Cerebellar nuclear complex (tissue), 1 donor: ENCODE measurements at regions not wholly inside any gene's neighbourhood (a gene's known extent, or its start where the extent isn't known, plus 50 kb on each side); places are given as distances from the start of the nearest gene placed in this dataset.

Experiments
- DNase-seq, 2 experiments: peaks; one replicate each; lab custom pipeline; 2025; lab: John Stamatoyannopoulos, UW

DNA sequence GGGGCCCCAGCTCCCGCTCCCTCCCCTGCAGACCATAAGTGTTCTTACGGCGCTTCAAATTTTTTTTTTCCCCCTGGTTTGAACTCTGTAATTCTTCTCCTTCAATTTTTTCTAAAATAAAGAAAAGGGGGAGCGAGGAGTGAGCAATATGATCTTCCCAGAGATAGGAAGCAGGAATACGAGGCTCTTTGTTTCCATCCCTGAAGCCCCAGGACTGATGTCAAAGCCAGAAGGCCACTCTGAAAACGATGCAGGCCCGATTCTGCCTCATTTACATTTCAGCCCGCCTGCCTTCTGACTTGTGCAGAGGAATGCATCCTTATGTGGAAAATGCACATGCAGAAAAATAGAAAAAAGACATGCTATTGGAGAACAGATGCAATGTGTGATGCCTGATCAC is 401.5 kb upstream of the MKI67 start:
- DNase-seq = no peak

DNA sequence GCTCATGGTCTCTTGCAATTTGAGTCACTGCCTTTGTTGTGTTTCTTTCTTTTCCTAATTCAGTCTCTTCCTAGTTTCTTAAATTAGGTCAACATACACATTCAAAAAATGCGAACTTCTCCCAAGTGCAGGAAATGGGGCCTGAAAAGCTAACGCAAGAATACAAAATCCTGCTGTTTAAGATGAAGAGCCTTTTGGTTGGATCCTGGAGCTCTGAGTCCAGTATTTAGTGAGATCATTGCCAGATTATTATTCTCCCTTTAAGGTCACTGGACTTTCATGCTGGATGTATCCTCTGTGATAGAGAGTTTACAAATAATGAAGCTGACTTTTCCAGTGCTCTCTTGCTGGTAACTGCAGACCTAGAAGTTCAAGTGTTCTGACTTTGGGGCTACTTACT is 401.9 kb upstream of the MKI67 start:
- DNase-seq = no peak

DNA sequence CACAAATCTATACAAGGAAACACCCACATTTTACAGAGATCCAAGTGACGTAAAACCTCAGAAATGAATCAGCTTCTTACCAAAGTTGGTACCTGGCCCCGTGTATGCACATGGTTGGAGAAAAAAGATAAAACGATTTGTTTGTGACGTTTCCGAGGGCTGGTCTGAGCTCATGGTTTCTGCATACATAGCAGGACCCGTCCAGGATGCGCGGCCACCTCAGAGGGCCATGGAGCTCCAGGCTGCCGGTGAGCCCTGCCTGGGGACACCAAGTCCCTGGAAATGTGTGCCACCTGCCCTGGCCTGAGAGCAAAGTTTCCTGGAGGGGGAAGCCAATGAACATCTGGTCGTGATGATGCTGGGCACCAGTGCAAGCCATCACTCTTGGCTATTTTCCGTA is 402.6 kb upstream of the MKI67 start:
- no peak for DNase-seq

DNA sequence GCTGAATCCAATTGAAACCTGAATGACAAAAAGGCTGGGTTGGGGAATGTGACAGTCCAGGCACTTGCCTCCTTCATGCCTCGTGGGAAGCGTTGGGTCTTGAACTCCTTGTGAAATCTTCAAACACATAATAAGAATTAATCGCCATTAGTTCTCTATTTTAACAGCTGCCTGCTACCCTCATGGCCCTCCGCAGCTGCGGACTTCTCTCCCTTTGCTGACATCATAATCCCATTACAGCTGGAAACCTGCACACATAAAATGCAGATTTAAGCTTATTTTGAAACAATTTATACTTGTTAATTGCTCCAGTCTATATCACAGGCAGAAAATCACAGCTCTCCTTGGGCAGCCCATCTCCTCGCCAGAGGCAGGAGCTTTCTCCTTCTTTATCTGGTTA is 403.0 kb upstream of the MKI67 start:
- no peak for DNase-seq

DNA sequence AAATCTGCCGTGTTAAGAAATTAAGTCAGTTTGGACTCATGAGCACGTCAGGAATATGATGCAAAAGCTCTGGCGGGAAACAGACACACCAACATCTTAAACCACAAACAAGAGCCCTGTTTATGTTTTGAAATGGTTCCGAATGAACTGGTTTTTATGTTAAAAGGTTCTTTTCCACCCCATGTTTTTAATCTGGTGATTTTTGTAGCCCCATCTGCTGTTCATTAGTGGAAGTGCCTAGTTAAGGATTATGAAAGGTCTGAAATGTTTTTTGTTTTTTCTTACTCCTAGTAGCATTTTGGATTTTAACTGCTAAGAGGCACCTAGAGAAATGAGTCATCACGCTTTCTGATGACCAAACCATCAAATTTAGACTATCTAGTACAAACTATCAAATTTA is 404.1 kb upstream of the MKI67 start:
- DNase-seq = no peak

DNA sequence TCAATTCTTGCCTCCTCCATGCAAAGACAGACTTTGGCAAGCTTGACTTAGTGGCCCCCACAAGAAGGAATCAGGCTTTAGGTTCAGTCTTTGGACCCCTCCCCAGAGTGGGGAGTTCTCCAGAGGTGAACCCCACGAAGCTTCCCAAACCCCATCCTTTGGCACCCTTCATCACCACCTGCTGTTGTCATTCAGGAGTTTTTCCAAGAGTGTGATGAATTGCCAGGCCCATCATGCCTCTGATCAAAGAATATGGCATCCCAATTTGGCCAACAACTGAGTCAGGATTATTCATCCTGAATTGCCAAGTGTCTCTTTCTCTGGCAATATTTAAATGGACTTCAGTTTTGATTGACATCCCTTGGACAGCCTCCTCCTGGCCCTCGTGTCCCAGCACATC is 404.7 kb upstream of the MKI67 start:
- no peak for DNase-seq

DNA sequence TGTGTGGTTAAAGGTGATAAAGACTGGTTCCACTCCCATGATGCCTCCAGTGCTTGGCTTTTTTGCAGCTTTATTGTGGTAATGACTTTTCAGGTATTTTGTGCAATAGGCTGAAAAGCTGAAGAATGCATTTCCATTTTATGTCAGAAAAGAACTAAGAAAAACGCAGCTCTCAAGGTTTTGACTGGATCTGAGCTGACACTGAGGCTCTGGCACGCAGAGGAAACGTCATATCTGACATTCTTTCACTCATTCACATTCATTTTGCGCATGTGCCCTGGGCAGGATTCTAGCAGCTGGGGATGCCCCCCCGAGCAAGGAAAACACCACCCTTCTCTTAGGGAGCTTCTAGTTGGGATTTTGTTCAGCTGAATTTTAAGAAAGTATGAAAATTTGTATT is 408.5 kb upstream of the MKI67 start:
- DNase-seq = no peak

DNA sequence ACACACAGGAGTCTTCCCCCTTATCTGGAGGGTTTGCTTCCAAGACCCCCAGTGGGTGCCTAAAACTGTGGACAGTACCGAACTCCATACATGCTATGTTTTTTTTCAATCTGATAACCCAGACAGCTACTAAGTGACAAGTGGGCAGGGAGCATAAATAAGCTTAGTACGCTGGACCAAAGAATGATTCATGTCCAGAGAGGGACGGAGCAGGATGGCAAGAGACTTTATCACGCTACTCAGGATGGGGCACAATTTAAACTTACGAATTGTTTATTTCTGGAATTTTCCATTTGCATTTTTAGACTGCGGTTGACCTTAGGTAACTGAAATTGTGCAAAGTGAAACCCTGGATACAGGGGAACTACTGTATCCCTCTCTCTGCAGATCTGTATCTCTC is 410.0 kb upstream of the MKI67 start:
- no peak for DNase-seq

DNA sequence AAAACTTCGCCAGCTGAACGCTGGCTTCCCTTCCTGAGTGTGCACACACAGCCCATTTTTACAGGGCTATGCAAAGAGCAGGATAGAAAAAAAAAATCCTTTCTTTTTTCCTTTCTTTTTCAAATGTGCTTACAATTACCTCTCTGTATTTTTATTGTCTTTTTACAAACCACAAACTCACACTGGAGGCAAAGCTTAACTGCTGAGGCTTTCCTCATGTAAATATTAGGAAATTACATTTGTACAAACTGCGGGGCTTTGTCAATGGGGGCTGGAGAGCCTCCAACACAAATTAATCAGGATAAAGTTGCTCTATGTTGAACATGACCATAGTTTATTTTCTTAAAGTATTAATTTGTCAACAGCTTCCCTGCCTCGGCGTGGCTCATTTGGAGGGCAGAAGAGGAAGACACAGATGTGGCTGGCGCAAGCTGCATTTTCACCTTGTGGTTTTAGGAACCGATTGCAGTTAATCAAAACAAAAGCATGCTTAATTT is 411.7 kb upstream of the MKI67 start:
- DNase-seq = no peak

DNA sequence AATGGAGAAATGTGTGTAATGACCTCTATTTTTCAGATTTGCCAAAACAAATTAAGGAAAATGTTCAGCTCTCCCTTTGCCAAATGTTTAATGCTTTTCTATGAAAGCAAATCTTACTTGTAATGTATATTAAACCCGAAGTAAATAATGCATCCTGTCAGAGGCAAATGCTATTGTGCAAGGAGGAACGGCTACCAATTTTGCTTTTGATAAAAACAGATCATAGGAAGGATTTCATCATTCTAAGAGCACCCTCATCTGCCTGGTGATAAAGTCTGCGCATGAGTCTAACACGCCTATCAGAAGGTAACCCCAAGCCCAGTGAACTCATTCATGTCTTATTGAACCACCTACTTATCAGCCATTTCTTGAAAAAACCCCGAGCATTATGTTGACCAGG is 412.4 kb upstream of the MKI67 start:
- DNase-seq = no peak

DNA sequence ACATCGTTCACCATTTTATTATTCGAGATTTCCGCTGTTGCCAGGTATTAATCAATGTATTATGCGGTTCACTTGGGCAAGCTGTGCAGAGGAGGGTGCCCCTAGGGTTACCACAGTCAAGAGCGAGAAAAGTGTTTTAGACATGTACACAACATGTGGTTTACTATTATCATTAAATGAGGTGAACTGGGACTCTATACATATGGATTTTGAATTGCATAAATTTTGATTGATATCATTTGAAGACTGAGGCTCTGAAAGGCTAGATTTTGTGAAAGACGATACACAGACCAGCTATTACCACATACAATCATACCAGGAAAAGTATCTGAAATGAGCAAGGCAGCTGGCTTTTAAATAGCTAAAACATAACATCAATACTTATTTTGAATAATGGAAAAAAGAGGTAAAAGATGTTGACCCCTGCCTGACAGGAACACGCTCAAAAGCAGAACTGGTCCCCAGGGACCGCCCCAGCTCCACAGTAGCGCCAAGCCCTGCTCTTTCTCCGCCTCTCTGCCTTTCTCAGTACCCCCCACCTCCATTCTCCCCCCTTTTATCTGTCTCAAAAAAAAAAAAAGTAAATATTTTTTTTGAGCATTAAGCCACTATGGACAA is 413.4 kb upstream of the MKI67 start:
- no peak for DNase-seq

DNA sequence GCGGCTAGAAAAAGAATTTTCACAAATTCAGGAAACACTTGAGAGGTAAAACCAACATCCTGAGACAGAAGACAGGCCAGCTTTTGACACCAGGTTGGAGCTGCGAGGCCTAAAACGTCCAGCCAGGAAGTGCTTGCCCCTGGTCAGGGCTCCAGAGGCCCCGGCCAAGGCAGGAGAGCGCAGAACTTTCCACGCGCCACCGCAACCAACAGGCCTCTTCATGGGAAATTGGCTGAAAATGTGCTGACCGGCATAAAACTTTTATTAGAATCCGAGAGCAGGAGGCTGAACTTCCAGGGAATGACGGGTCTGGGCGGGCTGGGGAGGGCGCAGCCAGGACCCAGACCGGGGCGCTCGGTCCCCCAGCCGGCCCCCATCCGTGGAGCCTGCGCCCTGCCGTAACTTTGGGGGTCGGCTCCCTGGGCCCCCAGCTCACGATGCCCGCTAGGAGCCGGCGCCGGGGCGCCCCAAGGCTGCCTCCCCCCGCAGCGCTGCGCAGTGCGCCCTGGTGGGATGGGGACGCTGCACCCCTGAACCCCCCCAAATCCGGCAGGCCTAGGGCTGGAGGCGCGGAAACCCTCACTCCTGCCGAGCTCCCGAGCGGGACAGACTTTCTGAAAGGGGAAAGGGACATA is 414.0 kb upstream of the MKI67 start:
- no peak for DNase-seq

DNA sequence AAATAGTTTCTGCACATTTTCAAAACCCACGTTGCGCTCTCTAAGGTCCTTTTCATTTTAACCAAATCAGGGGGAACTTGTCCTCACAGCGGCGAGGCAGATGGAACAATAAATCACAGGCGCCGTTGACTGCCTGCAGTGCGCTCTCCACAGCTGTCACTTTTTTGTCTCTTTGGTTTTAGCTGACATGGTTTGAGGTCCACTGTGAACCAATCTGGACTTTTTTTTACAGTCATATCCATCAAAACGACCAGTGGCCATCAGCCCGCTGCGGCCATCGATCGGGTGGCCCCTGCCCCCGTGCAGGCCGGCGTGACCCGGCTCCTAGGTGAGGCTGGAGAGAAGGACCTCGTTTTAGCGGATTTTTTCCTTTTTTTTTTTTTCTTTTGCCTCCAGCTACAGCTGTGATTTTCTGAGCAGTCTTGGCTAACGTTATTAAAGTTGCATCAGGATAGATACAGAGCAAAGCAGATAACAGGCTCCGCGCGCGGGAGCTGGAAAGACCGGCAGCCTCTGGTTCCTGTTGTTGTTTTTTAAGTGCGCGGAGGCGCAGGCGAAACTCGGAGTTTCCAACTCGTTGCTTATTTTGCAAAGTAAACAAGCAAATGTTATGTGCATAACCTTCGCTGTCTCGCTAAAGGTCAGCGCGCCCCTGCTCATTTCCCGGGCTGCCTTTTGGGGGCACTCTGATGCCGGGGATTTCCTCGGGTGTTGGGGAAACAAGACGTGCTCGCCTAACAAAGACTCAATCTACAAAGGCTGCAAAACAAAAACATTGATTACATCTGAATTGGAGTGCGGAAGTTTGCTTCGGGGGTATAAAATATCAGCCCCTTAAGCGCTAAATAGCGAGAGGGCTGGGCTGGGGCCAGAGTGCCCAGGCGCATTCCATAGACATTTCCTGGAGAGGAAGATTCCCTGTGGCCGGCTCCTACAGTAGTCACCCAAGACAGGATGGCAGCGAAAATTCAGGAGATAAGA is 414.8 kb upstream of the MKI67 start:
- no peak for DNase-seq

DNA sequence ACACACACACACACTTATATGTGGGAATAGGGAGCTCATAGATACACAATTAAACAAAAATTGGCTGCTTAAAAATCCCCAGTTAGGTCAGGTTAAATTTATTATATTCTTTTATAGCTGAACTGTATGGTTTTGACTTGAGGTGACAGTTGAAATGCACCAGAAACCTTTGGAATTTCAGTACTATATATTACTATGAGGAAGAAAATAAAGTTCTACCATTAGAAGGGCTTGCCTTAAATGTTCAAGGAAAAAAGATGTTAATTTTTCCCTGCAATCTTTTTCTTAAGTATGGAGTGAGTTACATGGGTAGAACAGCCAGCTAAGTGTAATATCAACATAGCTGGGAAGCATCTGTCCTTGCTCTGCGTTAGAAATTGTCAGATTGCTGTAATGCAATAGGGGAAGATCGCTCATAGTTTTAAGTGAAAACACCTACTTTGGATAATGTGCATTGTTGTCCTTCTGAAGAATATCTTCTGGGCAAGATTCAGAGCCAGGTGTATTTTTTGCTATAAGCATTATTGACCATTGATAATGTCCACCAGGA is 415.8 kb upstream of the MKI67 start:
- no peak for DNase-seq

DNA sequence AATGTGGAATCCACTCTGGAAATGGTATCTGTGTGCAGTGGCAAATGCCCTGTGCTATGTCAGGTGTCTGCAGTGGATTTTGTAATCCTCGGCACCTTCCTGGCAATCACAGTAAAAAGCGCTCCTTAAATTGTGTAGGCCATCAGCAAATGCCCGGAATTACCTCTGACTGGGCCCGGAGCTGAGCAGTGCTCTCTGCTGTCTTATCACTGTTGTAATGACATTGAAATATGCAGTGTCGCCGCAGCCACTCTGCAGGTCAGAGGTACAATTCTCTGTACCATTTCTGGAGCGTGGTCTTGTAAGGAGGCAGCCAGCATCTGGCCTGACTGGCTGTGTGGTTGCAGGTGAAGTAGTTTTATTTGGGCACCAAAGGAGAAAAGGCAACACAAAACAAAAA is 416.4 kb upstream of the MKI67 start:
- no peak for DNase-seq

DNA sequence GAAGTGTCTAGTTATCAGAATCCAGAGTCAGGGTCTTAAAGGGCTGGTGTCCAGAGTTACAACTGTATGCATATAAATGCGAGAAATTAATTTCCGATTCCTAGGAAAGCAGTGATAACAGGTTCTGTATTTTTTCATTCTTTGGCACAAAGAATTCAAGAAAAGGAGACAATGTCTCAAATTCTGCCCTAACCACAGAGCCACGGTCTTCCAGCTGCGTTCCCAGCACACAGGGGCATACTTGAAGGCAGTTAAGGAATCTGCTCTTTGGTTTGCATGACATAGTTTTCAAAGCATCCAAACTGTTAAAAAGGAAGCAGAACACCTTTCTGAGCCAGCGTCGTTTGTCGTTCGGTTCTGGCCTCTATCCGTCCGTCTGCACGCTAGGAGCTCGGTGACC is 416.9 kb upstream of the MKI67 start:
- no peak for DNase-seq

DNA sequence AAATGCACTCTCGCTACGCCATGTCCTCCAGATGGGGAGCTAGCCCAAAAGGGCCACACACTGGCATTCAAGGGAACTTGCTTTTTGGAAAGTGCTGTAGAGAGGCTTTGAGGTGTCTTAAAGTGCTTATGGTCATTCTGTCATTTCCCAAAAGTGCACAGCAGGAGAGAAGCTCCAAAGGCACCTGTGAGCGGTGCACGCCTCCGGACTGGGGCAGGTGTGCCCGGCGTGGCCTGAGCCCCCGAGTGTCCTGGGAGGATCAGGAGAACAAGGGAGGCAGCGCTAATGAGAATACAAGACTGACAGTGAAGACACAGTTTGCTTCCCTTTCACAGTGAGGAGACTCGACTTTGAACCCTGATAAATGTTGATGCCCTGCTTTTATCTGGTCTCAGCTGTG is 419.0 kb upstream of the MKI67 start:
- no peak for DNase-seq

DNA sequence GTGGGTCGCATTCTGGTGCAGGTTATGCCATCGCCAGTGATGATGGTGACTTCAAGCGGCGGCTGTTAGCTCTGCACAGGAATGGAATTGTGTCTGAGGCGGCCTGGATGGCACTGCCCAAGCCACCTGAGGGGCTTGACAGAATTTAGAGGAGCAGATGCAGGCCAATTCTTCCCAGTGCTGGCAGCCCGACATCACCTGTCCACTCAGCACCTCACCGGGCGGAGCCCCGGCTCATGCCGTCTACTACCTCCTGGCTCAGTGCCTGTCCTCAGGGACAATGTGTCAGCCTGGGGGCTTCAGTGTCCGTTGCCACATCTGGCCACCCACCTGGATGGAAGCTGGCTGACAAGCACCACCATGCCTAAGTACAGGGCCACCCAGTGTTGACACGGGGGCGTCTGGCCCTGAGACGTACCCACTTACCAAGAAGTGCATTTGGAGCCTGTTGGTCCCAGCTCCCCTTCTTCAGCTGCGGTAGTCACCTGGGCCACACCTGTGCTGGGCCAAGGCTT is 420.5 kb upstream of the MKI67 start:
- no peak for DNase-seq

DNA sequence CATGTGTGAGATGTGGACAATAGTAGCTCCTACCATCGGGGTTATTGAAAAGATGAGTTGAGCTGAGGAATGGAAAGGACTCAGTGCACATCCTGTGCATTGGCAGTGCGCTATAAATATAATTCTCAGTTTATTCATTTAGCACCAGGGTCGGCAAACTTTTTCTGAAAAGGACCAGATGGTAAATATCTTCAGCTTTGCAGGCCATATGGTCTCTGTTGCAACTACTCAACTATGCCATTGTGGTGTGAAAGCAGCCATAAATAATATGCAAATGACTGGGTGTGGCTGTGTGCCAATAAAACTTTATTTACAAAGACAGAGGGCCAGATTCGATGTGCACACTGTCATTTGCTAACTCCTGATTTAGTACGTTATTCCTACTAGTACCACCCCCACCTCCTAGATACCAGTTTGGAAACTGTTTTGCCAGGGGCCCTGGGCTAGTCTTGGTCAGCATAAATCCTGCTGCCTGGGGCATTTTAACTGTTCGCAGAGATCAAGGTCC is 422.9 kb upstream of the MKI67 start:
- DNase-seq = no peak

DNA sequence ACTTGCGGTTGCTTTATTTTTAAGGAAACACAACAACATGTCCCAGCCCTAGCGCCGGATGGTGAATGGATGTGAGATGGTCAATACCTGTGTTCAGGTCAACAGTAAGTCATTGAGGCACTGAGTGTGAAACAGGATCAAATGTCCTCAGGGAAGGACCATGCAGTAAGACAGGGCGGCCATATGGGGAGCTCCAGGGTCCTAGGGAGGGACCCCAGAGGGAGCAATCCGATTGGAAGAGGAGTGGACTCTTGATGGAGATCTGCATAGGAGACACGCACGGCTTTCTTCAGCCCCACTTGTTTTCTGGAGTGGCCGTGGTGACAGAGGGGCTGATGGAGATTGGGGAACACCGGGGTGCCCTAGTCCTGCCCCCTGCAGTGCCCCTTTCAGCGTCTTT is 423.8 kb upstream of the MKI67 start:
- no peak for DNase-seq

DNA sequence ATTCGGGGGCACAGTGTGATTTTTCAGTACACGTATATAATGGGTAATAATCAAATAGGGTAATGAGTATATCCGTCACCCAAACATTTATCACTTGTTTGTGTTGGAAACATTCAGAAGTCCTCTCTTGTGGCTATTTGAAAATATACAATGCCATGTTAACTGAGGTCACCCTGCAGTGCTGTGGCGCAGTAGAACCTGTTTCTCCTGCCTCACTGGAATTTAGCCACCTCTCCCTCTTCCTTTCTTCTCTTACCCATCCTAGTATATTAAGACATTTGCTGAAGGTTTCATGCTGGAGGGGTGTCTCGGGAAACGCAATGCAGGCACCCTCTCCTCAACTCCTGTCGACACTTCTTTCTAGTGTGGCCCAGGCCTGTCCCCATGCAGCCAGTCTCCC is 425.3 kb upstream of the MKI67 start:
- no peak for DNase-seq

DNA sequence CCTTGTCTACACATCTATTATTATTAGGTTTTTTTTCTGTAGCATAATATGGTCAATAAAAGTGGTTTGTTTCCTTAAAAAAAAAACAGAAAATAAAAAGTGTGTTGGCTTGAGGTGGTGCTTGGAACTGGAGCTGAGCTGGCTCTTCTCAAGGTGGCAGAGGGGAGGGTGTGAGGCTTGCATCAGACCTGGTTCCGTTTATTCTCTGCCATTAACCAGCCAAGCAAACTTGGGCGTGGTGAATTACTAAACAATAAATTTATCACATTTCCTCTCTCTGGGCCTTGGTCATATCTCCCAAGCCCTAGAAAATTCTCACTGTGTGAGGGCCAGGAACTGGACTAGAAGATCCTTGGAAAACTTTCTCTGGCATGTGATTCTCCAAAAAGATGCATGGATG is 427.5 kb upstream of the MKI67 start:
- no peak for DNase-seq
